HCT116 (cell line): ENCODE measurements at regions not wholly inside any gene's neighbourhood (a gene's known extent, or its start where the extent isn't known, plus 50 kb on each side); places are given as distances from the start of the nearest gene placed in this dataset.

ENCODE experiments used
- CTCF ChIP-seq, 3 experiments: fragments of 200-600 bp in 1 of 3; sonication (generic) in 1 of 3; IDR thresholded peaks in 2 of 3; conservative IDR thresholded peaks in 1 of 3; 2 replicates each; pipeline ENCODE4 v1.5.1; 2012 to 2017; ENCODE audit warnings: low read depth in 2 of 3, low read length in 2 of 3, antibody characterized with exemption in 1 of 3, borderline replicate concordance in 1 of 3, control low read depth in 1 of 3, mild to moderate bottlenecking in 1 of 3, mixed read lengths in 1 of 3, mixed run types in 1 of 3, moderate library complexity in 1 of 3; ENCODE audit not compliant: insufficient read depth in 1 of 3
- EZH2 ChIP-seq: fragments of 200-600 bp; sonication (generic); IDR thresholded peaks from 2 replicates; pipeline ENCODE4 v1.6.1; 2017; ENCODE audit warnings: antibody characterized with exemption, mixed run types
- POLR2A ChIP-seq: IDR thresholded peaks from 2 replicates; pipeline ENCODE4 v1.7.0; 2011; ENCODE audit warnings: borderline replicate concordance; ENCODE audit not compliant: insufficient read depth, insufficient read length; ENCODE audit errors: extremely low read depth
- RAD21 ChIP-seq: IDR thresholded peaks from 2 replicates; pipeline ENCODE4 v1.6.1; 2012; ENCODE audit warnings: low read depth, mild to moderate bottlenecking
- REST ChIP-seq: IDR thresholded peaks from 2 replicates; pipeline ENCODE4 v1.6.1; 2012; ENCODE audit warnings: low read depth
- SP1 ChIP-seq: IDR thresholded peaks from 2 replicates; pipeline ENCODE4 v1.6.1; 2012; ENCODE audit warnings: low read depth
- YY1 ChIP-seq: IDR thresholded peaks from 2 replicates; pipeline ENCODE4 v1.6.1; 2011; ENCODE audit warnings: low read length, low read depth, moderate library complexity, mild to moderate bottlenecking; ENCODE audit not compliant: insufficient replicate concordance; ENCODE audit errors: extremely low read depth
- ZBTB33 ChIP-seq: IDR thresholded peaks from 2 replicates; pipeline ENCODE4 v1.6.1; 2011; ENCODE audit warnings: mild to moderate bottlenecking, low read length, moderate library complexity; ENCODE audit not compliant: insufficient replicate concordance; ENCODE audit errors: extremely low read depth

GRCh38 chr2:156864325-156864724, 393.2 kb upstream of the GALNT5 start:
- TF ChIP-seq ZBTB33, result no peak
- no peak for TF ChIP-seq RAD21
- no peak for TF ChIP-seq YY1
- no peak for TF ChIP-seq SP1
- no peak for TF ChIP-seq CTCF (IDR thresholded peaks at IDR 0.05 in 2 of 3, conservative IDR thresholded peaks at IDR 0.05 in 1 of 3; ENCODE audit: borderline replicate concordance in 1 of 3, insufficient read depth in 1 of 3, low read depth in 2 of 3, low read length in 2 of 3)
- no peak for TF ChIP-seq POLR2A
- no peak for TF ChIP-seq REST
- TF ChIP-seq EZH2, result no peak
